ENCODE measurements at regions not wholly inside any gene's neighbourhood (a gene's known extent, or its start where the extent isn't known, plus 50 kb on each side); places are given as distances from the start of the nearest gene placed in this dataset.

DNA sequence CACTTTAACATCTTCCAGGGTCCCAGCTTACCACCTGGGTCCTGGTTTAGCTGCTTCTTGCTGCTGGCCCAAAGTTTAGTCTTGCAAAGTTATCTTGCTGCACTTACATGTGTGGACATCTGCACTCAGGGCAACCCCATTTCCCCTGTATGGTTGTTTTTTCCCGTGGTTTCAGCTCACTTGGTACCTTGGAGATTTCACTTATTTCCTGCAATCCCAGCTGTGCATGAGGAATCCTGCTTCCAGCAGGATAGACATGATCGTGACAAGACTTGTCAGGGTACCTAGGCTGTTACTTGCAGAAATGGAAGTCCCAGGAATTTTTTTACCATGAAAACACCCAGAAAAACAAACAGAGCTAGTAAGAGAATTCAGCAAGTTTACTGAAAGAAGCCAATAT lies 95.9 kb upstream of the LEP start:
- no peak for TF ChIP-seq JUND (IDR thresholded peaks at IDR 0.05; ENCODE audit: low read depth)
- DNase-seq (ENCODE audit: low read depth in 1 of 2, low spot score in 1 of 2), result no peak
- in situ Hi-C loops (cut with HindIII; ENCODE audit: low pct_unique_long_range_greater_than_20kb, low sequenced_read_pairs), result no loop called here

GRCh38 chr7:128146052-128146451 lies 95.0 kb upstream of the LEP start:
- in situ Hi-C loops (cut with HindIII; ENCODE audit: low pct_unique_long_range_greater_than_20kb, low sequenced_read_pairs), result no loop called here
- no peak for DNase-seq (ENCODE audit: low read depth in 1 of 2, low spot score in 1 of 2)
- TF ChIP-seq JUND (IDR thresholded peaks at IDR 0.05; ENCODE audit: low read depth), result no peak

DNA sequence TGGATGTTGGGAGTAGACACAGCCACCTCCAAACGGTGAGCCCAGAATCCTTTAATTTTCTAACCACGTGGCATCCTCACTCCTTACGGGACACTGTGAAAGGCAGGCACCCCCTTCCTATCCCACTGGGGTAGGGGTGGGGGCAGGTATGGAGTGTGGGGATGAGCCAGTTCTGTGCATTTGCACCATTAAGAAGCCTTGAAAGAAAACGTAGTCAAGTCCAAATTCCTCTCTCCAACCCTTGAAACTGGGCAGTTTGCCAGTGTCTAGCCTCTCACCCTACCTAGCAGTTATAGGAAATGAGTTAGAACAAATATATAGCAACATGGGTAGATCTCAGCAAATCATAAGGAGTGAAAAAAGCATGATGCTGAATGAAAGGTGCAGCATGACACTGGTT lies 92.4 kb upstream of the LEP start:
- no peak for DNase-seq (ENCODE audit: low read depth in 1 of 2, low spot score in 1 of 2)
- no peak for TF ChIP-seq JUND (IDR thresholded peaks at IDR 0.05; ENCODE audit: low read depth)
- in situ Hi-C loops (cut with HindIII; ENCODE audit: low pct_unique_long_range_greater_than_20kb, low sequenced_read_pairs), result no loop called here

DNA sequence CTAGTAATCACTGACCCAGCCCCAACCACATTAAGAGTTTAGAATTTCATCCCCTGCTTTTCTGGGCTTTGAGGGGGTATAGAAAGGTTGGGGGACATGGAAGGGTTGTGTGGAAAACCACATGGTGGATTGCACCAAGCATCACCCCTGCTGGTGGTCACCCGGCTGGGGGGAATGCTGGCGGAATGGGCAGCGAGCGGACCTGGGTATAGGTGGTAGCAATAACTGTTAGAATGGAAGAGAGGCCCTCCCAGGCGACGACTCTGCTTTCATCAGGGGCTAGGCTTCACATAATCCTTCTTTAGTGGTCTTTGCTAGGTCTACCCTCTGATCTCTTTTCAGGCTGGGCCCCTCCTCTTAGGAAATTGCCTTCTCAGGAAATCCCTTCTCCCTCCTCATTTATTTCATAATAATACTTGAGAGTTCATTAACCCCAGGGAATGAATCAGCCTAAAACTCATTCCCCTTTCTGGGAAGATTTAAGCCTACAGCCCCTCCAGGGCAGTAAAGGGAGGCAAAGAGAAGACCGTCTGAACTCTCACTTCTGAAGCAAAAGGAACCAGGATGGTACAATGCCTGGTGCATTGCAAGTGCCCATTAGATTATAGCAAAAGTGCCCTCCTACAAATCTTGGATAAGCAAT lies 90.7 kb upstream of the LEP start:
- in situ Hi-C loops (cut with HindIII; ENCODE audit: low pct_unique_long_range_greater_than_20kb, low sequenced_read_pairs), result no loop called here
- no peak for TF ChIP-seq JUND (IDR thresholded peaks at IDR 0.05; ENCODE audit: low read depth)
- DNase-seq (ENCODE audit: low read depth in 1 of 2, low spot score in 1 of 2), result no peak

DNA sequence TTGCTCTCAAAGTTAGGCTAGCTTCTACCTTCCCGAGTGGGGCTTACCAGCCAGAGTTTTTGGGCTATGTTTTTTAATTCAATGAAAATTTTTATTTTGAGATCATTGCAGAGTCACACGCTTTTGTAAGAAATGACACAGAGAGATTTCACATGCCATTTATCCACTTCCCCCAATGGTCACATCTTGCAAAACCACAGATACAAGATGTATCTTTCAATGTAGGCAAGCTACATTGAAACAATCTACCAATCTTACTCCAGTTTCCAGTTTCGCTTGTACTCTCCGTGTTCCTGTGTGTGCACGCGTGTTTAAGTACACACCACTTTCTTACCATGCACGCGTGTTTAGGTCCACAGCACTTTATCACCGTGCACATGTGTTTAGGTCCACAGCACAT lies 89.4 kb upstream of the LEP start:
- TF ChIP-seq JUND (IDR thresholded peaks at IDR 0.05; ENCODE audit: low read depth), result no peak
- in situ Hi-C loops (cut with HindIII; ENCODE audit: low pct_unique_long_range_greater_than_20kb, low sequenced_read_pairs), result no loop called here
- DNase-seq (ENCODE audit: low read depth in 1 of 2, low spot score in 1 of 2), result no peak

DNA sequence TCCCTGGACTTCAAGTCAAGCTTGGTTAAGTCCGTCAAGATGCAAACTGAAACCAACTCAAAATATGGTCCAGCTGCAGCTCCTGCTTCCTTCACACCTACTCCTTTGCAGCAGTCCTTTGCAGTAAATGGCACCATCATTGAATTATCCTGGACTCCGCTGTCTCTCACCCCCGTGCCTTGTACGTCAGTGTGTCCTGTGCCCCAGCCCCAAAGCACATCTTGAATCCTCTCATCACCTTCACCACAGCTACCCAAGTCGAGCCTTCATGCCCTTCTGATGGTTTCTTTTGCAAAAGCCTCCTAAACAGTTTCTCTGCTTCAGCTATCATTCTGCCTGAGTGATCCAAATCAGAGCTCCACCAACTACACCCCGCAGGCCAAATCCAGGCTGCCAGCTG lies 88.4 kb upstream of the LEP start:
- DNase-seq (ENCODE audit: low read depth in 1 of 2, low spot score in 1 of 2), result no peak
- TF ChIP-seq JUND (IDR thresholded peaks at IDR 0.05; ENCODE audit: low read depth), result no peak
- in situ Hi-C loops (cut with HindIII; ENCODE audit: low pct_unique_long_range_greater_than_20kb, low sequenced_read_pairs), result no loop called here

DNA sequence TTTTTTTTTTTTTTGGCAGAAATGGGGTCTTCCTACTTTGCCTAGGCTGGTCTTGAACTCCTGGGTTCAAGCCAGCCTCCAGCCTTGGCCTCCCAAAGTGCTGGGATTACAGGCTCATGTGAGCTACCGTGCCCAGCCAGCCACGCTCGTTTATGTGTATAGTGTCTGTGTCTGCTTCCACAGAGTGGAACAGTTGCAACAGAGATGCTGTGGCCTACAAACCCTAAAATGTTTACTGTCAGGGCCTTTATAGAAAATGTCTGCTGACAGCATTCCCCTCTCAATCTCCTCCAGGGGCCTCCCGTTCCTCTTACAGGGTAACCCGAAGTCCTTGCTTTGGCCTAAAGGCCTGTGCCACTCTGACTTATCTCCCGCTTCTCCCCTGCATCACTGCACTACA lies 87.6 kb upstream of the LEP start:
- TF ChIP-seq JUND (IDR thresholded peaks at IDR 0.05; ENCODE audit: low read depth), result no peak
- DNase-seq (ENCODE audit: low read depth in 1 of 2, low spot score in 1 of 2), result no peak
- in situ Hi-C loops (cut with HindIII; ENCODE audit: low pct_unique_long_range_greater_than_20kb, low sequenced_read_pairs), result no loop called here

- DNase-seq (ENCODE audit: low read depth in 1 of 2, low spot score in 1 of 2), result no peak
- in situ Hi-C loops (cut with HindIII; ENCODE audit: low pct_unique_long_range_greater_than_20kb, low sequenced_read_pairs), result no loop called here
- TF ChIP-seq JUND (IDR thresholded peaks at IDR 0.05; ENCODE audit: low read depth), result no peak
Measured at GRCh38 chr7:128154504-128154903, 86.6 kb upstream of the LEP start.

DNA sequence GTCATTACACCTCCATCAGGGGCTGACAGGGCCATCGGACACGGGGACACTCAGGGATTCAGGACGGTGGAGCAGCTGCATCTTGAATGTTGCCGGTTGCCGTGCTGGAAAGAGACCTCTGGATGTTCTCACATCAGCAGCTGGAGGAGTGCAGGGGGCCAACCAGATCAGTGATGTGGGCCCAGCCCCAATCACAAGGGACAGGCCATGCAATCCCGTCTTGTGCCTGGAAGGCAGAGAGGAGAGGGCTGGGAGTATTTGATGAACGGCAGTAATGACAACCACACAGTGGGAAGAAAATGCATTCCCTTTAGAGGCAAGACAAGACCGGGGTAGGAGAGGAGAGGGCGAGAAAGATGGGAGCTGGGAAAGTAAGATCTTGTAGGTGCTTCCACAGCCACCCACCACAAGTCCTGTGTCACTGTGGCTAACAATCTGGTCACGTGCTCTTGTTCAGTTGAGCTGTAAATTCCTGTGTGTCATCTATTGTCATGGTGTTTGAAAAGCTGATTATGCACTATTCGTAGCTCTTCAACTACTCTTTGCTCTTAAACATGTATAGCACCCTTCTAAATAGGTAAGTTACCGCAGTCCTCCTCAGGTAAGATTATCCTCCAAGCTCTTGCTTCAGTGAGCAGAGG lies 85.9 kb upstream of the LEP start:
- no peak for DNase-seq (ENCODE audit: low read depth in 1 of 2, low spot score in 1 of 2)
- TF ChIP-seq JUND (IDR thresholded peaks at IDR 0.05; ENCODE audit: low read depth), result no peak
- in situ Hi-C loops (cut with HindIII; ENCODE audit: low pct_unique_long_range_greater_than_20kb, low sequenced_read_pairs), result no loop called here

- no peak for DNase-seq (ENCODE audit: low read depth in 1 of 2, low spot score in 1 of 2)
- TF ChIP-seq JUND (IDR thresholded peaks at IDR 0.05; ENCODE audit: low read depth), result no peak
- in situ Hi-C loops (cut with HindIII; ENCODE audit: low pct_unique_long_range_greater_than_20kb, low sequenced_read_pairs), result no loop called here
Measured at GRCh38 chr7:128157906-128158305, 83.2 kb upstream of the LEP start.

GRCh38 chr7:128158370-128158769 lies 82.7 kb upstream of the LEP start:
- in situ Hi-C loops (cut with HindIII; ENCODE audit: low pct_unique_long_range_greater_than_20kb, low sequenced_read_pairs), result no loop called here
- TF ChIP-seq JUND (IDR thresholded peaks at IDR 0.05; ENCODE audit: low read depth), result no peak

GRCh38 chr7:128160296-128160695 lies 80.8 kb upstream of the LEP start:
- in situ Hi-C loops (cut with HindIII; ENCODE audit: low pct_unique_long_range_greater_than_20kb, low sequenced_read_pairs), result no loop called here
- no peak for DNase-seq (ENCODE audit: low read depth in 1 of 2, low spot score in 1 of 2)
- TF ChIP-seq JUND (IDR thresholded peaks at IDR 0.05; ENCODE audit: low read depth), result no peak

More at GRCh38 chr7:128158370-128158769, 82.7 kb upstream of the LEP start:
- no peak for DNase-seq (ENCODE audit: low read depth in 1 of 2, low spot score in 1 of 2)

DNA sequence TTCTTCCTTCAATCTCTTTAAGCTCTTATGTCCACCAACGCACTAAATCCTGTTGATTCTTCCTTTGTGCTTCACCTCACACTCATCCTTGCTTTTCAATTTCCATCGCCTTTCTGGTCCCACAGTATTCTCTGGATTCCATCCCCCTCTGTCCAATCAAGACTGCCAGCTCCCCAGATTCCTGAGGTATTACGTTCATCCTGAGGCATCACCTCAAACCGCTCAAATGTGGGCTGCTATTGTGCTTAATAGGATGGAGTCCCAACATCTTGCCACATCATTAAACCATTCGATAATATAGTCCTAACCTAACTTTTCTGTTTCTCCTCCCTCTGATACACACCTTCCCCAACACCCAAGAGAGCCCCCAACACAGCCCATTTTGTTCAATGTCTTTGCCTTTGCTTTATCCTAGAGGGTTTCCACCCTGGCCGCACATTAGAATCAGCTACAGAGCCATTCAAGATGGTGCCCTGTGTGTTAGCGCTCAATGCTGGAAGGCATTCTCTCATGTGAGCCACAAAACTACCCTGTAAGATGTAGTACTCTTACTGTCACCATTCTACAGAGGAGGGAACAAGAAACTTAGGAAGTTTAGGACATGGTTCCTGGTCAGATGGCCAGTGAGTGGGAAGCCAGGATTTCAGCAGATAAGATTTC lies 79.5 kb upstream of the LEP start:
- in situ Hi-C loops (cut with HindIII; ENCODE audit: low pct_unique_long_range_greater_than_20kb, low sequenced_read_pairs), result no loop called here
- TF ChIP-seq JUND (IDR thresholded peaks at IDR 0.05; ENCODE audit: low read depth), result no peak
- DNase-seq (ENCODE audit: low read depth in 1 of 2, low spot score in 1 of 2), result no peak
